Sigmoid colon (tissue), 6 donors: ENCODE measurements at regions not wholly inside any gene's neighbourhood (a gene's known extent, or its start where the extent isn't known, plus 50 kb on each side); places are given as distances from the start of the nearest gene placed in this dataset.

Source experiments
- DNase-seq: peaks from one replicate; pipeline ENCODE4 v3.0.0-alpha.2; 2019
- H3K27ac ChIP-seq, 4 donors: fragments of 200-600 bp; sonication (generic); one replicate each; pipeline ENCODE4 v1.5.1; 2016 to 2019; ENCODE audit warnings: mild to moderate bottlenecking in 1 of 4
- H3K27me3 ChIP-seq, 3 donors: fragments of 200-600 bp; sonication (generic); one replicate each; pipeline ENCODE4 v1.5.1; 2019; ENCODE audit warnings: mild to moderate bottlenecking in 1 of 3
- H3K36me3 ChIP-seq, 4 donors: fragments of 200-600 bp; sonication (generic); one replicate each; pipeline ENCODE4 v1.5.1; 2016 to 2019
- H3K4me1 ChIP-seq, 4 donors: fragments of 200-600 bp; sonication (generic); one replicate each; pipeline ENCODE4 v1.5.1; 2017 to 2019
- H3K4me3 ChIP-seq, 4 donors: fragments of 200-600 bp; sonication (generic); one replicate each; pipeline ENCODE4 v1.5.1; 2017 to 2019; ENCODE audit warnings: mild to moderate bottlenecking in 2 of 4, moderate library complexity in 1 of 4
- H3K9me3 ChIP-seq, 4 donors: fragments of 200-600 bp in 3 of 4; sonication (generic) in 3 of 4; one replicate each; pipeline versions ENCODE4 v1.5.1 to v1.6.1; 2013 to 2019
- CTCF ChIP-seq, 4 experiments: fragments of 450-650 bp in 3 of 4; fragments of 200-600 bp in 1 of 4; IDR thresholded peaks; one replicate each; pipeline ENCODE4 v1.5.1; 2016 to 2019; ENCODE audit warnings: antibody characterized with exemption in 4 of 4, mild to moderate bottlenecking in 3 of 4, moderate library complexity in 2 of 4
- EP300 ChIP-seq, 4 donors: sonication (generic); formaldehyde crosslinking; IDR thresholded peaks; one replicate each; pipeline ENCODE4 v1.6.1; 2017; ENCODE audit warnings: antibody characterized with exemption in 4 of 4
- POLR2A ChIP-seq, 2 donors: fragments of 450-650 bp; IDR thresholded peaks; one replicate each; pipeline ENCODE4 v1.6.1; 2016; ENCODE audit warnings: antibody characterized with exemption in 2 of 2, mild to moderate bottlenecking in 2 of 2, moderate library complexity in 2 of 2
- POLR2AphosphoS5 ChIP-seq, 4 donors: sonication (generic); formaldehyde crosslinking; IDR thresholded peaks; one replicate each; pipeline ENCODE4 v1.6.1; 2017; ENCODE audit warnings: antibody characterized with exemption in 4 of 4
- WGBS, 2 donors: extraction: QIAGEN DNeasy Blood & Tissue Kit; methylation state at CpG; one replicate each; pipeline ENCODE4 v1.1.7; 2013; 5-methylcytosine and 5-hydroxymethylcytosine counted together
- intact Hi-C: fragments of 100-400 bp; cut with DNase I; formaldehyde crosslinking; loops from one replicate; pipeline ENCODE4 v1.15.1; 2023
- donor health status: healthy with polysubstance abuse.
- donor health status: healthy.

GRCh38 chr3:150040097-150040496 lies 69.4 kb upstream of the PFN2 start:
- H3K27me3 ChIP-seq = no peaks in the 10 kb centered on the region
- H3K9me3 ChIP-seq = peaks cover 3 to 9% (median 6%) of the 10 kb centered on the region in 4 donors
- TF ChIP-seq POLR2A (IDR thresholded peaks at IDR 0.05) = no peak
- TF ChIP-seq EP300 (IDR thresholded peaks at IDR 0.05) = no peak
- no peak for TF ChIP-seq CTCF (IDR thresholded peaks at IDR 0.05)
- TF ChIP-seq POLR2AphosphoS5 (IDR thresholded peaks at IDR 0.05) = no peak
- whole genome bisulfite sequencing, 2 donors = 65 to 80% methylated on average over 4 of the region's 4 CpGs
- no peak overlapping the region for H3K4me3 ChIP-seq
- H3K4me1 ChIP-seq = no peaks in the 10 kb centered on the region
- no peaks in the 10 kb centered on the region for H3K36me3 ChIP-seq
- H3K27ac ChIP-seq = no peak overlapping the region
- DNase-seq = no peak
- intact Hi-C loops = no loop called here

- Histone ChIP-seq H3K27ac (no peak overlapping the region), H3K36me3 (no peaks in the 10 kb centered on the region), H3K4me3 (no peak overlapping the region), H3K4me1 (no peaks in the 10 kb centered on the region), H3K27me3 (no peaks in the 10 kb centered on the region), H3K9me3 (peaks cover 3 to 9% (median 6%) of the 10 kb centered on the region in 4 donors)
- TF ChIP-seq EP300 (IDR thresholded peaks at IDR 0.05) = no peak
- TF ChIP-seq POLR2A (IDR thresholded peaks at IDR 0.05) = no peak
- no peak for TF ChIP-seq POLR2AphosphoS5 (IDR thresholded peaks at IDR 0.05)
- no peak for TF ChIP-seq CTCF (IDR thresholded peaks at IDR 0.05)
- intact Hi-C loops = no loop called here
- 85 to 91% methylated on average over 6 of the region's 6 CpGs for WGBS, 2 donors
- no peak for DNase-seq
Observed at GRCh38 chr3:150038830-150039229, 68.1 kb upstream of the PFN2 start.

GRCh38 chr3:150036780-150037179 lies 66.1 kb upstream of the PFN2 start:
- Histone ChIP-seq H3K4me3 (no peak overlapping the region), H3K4me1 (no peaks in the 10 kb centered on the region), H3K27me3 (no peaks in the 10 kb centered on the region), H3K9me3 (peaks cover 0 to 4% (median 2%) of the 10 kb centered on the region in 4 donors), H3K27ac (no peak overlapping the region), H3K36me3 (no peaks in the 10 kb centered on the region)
- no peak for TF ChIP-seq POLR2A (IDR thresholded peaks at IDR 0.05)
- no peak for TF ChIP-seq POLR2AphosphoS5 (IDR thresholded peaks at IDR 0.05)
- TF ChIP-seq EP300 (IDR thresholded peaks at IDR 0.05) = no peak
- no peak for TF ChIP-seq CTCF (IDR thresholded peaks at IDR 0.05)
- DNase-seq = no peak
- WGBS, 2 donors = 91% methylated on average over 5 of the region's 5 CpGs
- intact Hi-C loops = no loop called here

GRCh38 chr3:150035910-150036612 lies 65.4 kb upstream of the PFN2 start:
- Histone ChIP-seq H3K9me3 (no peaks in the 10 kb centered on the region), H3K36me3 (no peaks in the 10 kb centered on the region), H3K27ac (no peak overlapping the region), H3K4me3 (no peak overlapping the region), H3K27me3 (no peaks in the 10 kb centered on the region), H3K4me1 (no peaks in the 10 kb centered on the region)
- TF ChIP-seq EP300 (IDR thresholded peaks at IDR 0.05) (no peak), CTCF (IDR thresholded peaks at IDR 0.05) (no peak), POLR2A (IDR thresholded peaks at IDR 0.05) (no peak), POLR2AphosphoS5 (IDR thresholded peaks at IDR 0.05) (no peak)
- DNase-seq = no peak
- WGBS, 2 donors = 84% methylated on average over 7 of the region's 7 CpGs
- intact Hi-C loops = no loop called here

- intact Hi-C loops = no loop called here
- H3K4me1 ChIP-seq = no peaks in the 10 kb centered on the region
Observed at GRCh38 chr3:150035301-150035779, 64.6 kb upstream of the PFN2 start.

More at GRCh38 chr3:150035301-150035779, 64.6 kb upstream of the PFN2 start:
- no peak for TF ChIP-seq EP300 (IDR thresholded peaks at IDR 0.05)
- no peak for TF ChIP-seq POLR2A (IDR thresholded peaks at IDR 0.05)
- no peak for TF ChIP-seq CTCF (IDR thresholded peaks at IDR 0.05)
- TF ChIP-seq POLR2AphosphoS5 (IDR thresholded peaks at IDR 0.05) = no peak
- Histone ChIP-seq H3K36me3 (no peaks in the 10 kb centered on the region), H3K27me3 (no peaks in the 10 kb centered on the region), H3K4me3 (no peak overlapping the region), H3K27ac (no peak overlapping the region), H3K9me3 (no peaks in the 10 kb centered on the region)
- 85 to 87% methylated on average over 6 of the region's 6 CpGs for WGBS, 2 donors
- no peak for DNase-seq
